K562 (cell line): ENCODE measurements at regions not wholly inside any gene's neighbourhood (a gene's known extent, or its start where the extent isn't known, plus 50 kb on each side); places are given as distances from the start of the nearest gene placed in this dataset.

ENCODE experiments used
- ATAC-seq: fragments of 200-7000 bp; cut with Tn5 transposase; 3 replicates; pipeline ENCODE4 v1.9.1; 2020; ENCODE audit warnings: moderate library complexity
- BruUV-seq: library from RNA; stranded (reverse); fragments of 400-500 nt; replicated peaks from 2 replicates; lab custom pipeline; 2021; lab: Mats Ljungman, UMichigan
- CTCF ChIA-PET: fragments of 300-600 bp; formaldehyde crosslinking; extraction: SDS; loops from one replicate; lab custom pipeline; 2021; ENCODE audit warnings: low intra/inter-chr PET ratio; lab: Yijun Ruan, JAX
- POLR2A ChIA-PET: fragments of 300-600, 350-650 bp; sonication (Branson Sonifier 250); formaldehyde crosslinking; extraction: SDS; loops from one replicate; lab custom pipeline; 2021; ENCODE audit warnings: antibody characterized with exemption, inconsistent platforms; lab: Yijun Ruan, JAX
- DNase-seq, 4 experiments: peaks; one replicate each; pipeline versions ENCODE4 v3.0.0 to v3.0.0-alpha.2; 2011 to 2018; ENCODE audit warnings: low spot score in 3 of 4, mixed read lengths in 3 of 4; ENCODE audit errors: extremely low read depth in 1 of 4
- FAIRE-seq: peaks from 2 replicates; lab custom pipeline; 2011; peaks lifted over from hg19 to GRCh38; lab: Jason Lieb, UNC
- H2AFZ ChIP-seq: 2 replicates; pipeline ENCODE4 v1.6.0; 2011; ENCODE audit warnings: low read depth, low read length, control low read depth, inconsistent platforms
- H3K27ac ChIP-seq: fragments of 200-600 bp; 3 replicates; pipeline ENCODE4 v1.8.0; 2011; ENCODE audit warnings: low read depth, mild to moderate bottlenecking, control low read depth, inconsistent platforms, low read length, moderate library complexity, mixed read lengths; ENCODE audit errors: extremely low read depth
- H3K27me3 ChIP-seq, 2 experiments: fragments of 300-600 bp in 1 of 2; 2 replicates in 1 of 2; 3 replicates in 1 of 2; pipeline versions ENCODE4 v1.6.0 to v1.8.0; 2011; ENCODE audit warnings: inconsistent platforms in 2 of 2, low read length in 2 of 2, mild to moderate bottlenecking in 1 of 2, mixed read lengths in 1 of 2, moderate library complexity in 1 of 2; ENCODE audit not compliant: control insufficient read depth in 2 of 2, insufficient read depth in 2 of 2
- H3K36me3 ChIP-seq: fragments of 300-600 bp; 3 replicates; pipeline ENCODE4 v1.8.0; 2011; ENCODE audit warnings: mild to moderate bottlenecking, low read length, inconsistent platforms; ENCODE audit not compliant: control insufficient read depth, insufficient read depth
- H3K4me1 ChIP-seq, 2 experiments: fragments of 200-600 bp in 1 of 2; replicated peaks in 1 of 2; 2 replicates in 1 of 2; 3 replicates in 1 of 2; pipeline versions ENCODE4 v1.5.1 to v1.8.0; 2011; ENCODE audit warnings: inconsistent platforms in 2 of 2, low read length in 2 of 2, mild to moderate bottlenecking in 1 of 2, mixed read lengths in 1 of 2, moderate library complexity in 1 of 2; ENCODE audit not compliant: control insufficient read depth in 2 of 2, insufficient read depth in 2 of 2
- H3K4me2 ChIP-seq: 2 replicates; pipeline ENCODE4 v1.6.1; 2011; ENCODE audit warnings: low read length, control low read depth, inconsistent platforms, mixed read lengths; ENCODE audit not compliant: insufficient read depth
- H3K4me3 ChIP-seq: fragments of 200-600 bp; sonication (generic), shearing (Covaris generic); 2 replicates; pipeline ENCODE4 v1.5.1; 2016; ENCODE audit warnings: control low read depth, inconsistent platforms
- H3K79me2 ChIP-seq: fragments of 200-600 bp; 3 replicates; pipeline ENCODE4 v1.8.0; 2011; ENCODE audit warnings: low read length, inconsistent platforms; ENCODE audit not compliant: control insufficient read depth, insufficient read depth
- H3K9ac ChIP-seq, 2 experiments: 2 replicates each; pipeline versions ENCODE4 v1.6.0 to v1.6.1; 2011; ENCODE audit warnings: low read depth in 2 of 2, low read length in 2 of 2, control low read depth in 1 of 2, inconsistent platforms in 1 of 2, mild to moderate bottlenecking in 1 of 2, mixed read lengths in 1 of 2; ENCODE audit not compliant: insufficient read depth in 1 of 2
- H3K9me1 ChIP-seq: one replicate; pipeline ENCODE4 v1.6.0; 2011; ENCODE audit warnings: inconsistent platforms, mild to moderate bottlenecking, low read length, moderate library complexity; ENCODE audit not compliant: control insufficient read depth, insufficient read depth
- H3K9me3 ChIP-seq: replicated peaks from 2 replicates; pipeline ENCODE4 v1.5.1; 2011; ENCODE audit warnings: low read depth, low read length, inconsistent platforms; ENCODE audit not compliant: control insufficient read depth, insufficient read depth
- H4K20me1 ChIP-seq: replicated peaks from 2 replicates; pipeline ENCODE4 v1.6.1; 2011; ENCODE audit warnings: low read length, inconsistent platforms, mixed read lengths; ENCODE audit not compliant: control insufficient read depth, insufficient read depth
- ARID2 ChIP-seq: fragments of 450-650 bp; IDR thresholded peaks from 2 replicates; pipeline ENCODE4 v1.6.1; 2017; ENCODE audit warnings: antibody characterized with exemption, mild to moderate bottlenecking
- KDM5B ChIP-seq: fragments of 200-600 bp; sonication (generic); IDR thresholded peaks from 2 replicates; pipeline ENCODE4 v1.6.1; 2012; ENCODE audit warnings: low read depth, mild to moderate bottlenecking, moderate library complexity, low read length, control low read depth, inconsistent platforms; ENCODE audit not compliant: insufficient replicate concordance
- NR2C1 ChIP-seq, 2 experiments: fragments of 450-650 bp; IDR thresholded peaks; 2 replicates each; pipeline ENCODE4 v1.6.1; 2017; ENCODE audit warnings: mild to moderate bottlenecking in 2 of 2, antibody characterized with exemption in 1 of 2, inconsistent platforms in 1 of 2, missing compliant biosample characterization in 1 of 2, missing genetic modification characterization in 1 of 2
- NRF1 ChIP-seq, 2 experiments: fragments of 450-650 bp; IDR thresholded peaks in 1 of 2; conservative IDR thresholded peaks in 1 of 2; 2 replicates each; pipeline ENCODE4 v1.6.1; 2014; ENCODE audit warnings: mild to moderate bottlenecking in 2 of 2
- SIN3B ChIP-seq: fragments of 450-650 bp; IDR thresholded peaks from 2 replicates; pipeline ENCODE4 v1.6.1; 2017; ENCODE audit warnings: low read depth, mild to moderate bottlenecking, moderate library complexity
- U2AF2 ChIP-seq: fragments of 200-400 bp; formaldehyde crosslinking; optimal IDR thresholded peaks from 2 replicates; pipeline ENCODE3; 2017; ENCODE audit warnings: low read depth, mild to moderate bottlenecking, low read length
- WGBS: fragments of 100-300 bp; shearing (Covaris generic); methylation state at CpG from one replicate; pipeline ENCODE4 v1.1.6; 2016; ENCODE audit warnings: low coverage, mixed read lengths; ENCODE audit not compliant: insufficient coverage; ENCODE audit errors: missing lambda C conversion rate; 5-methylcytosine and 5-hydroxymethylcytosine counted together
- in situ Hi-C: fragments of 300-500 bp; cut with MboI; formaldehyde crosslinking; loops from 4 replicates; pipeline ENCODE4 v1.15.0; 2018; ENCODE audit warnings: inconsistent platforms, mixed read lengths
- intact Hi-C: fragments of 100-400 bp; cut with micrococcal nuclease; formaldehyde crosslinking; loops from 2 replicates; pipeline ENCODE4 v1.14.2; 2022
- TF ChIP-seq, protein P1 (sequence below): fragments of 450-650 bp; IDR thresholded peaks from 2 replicates; pipeline ENCODE4 v1.6.1; 2017; ENCODE audit warnings: mild to moderate bottlenecking, moderate library complexity
- TF ChIP-seq, protein P2 (sequence below), 3 experiments: IDR thresholded peaks in 2 of 3; conservative IDR thresholded peaks in 1 of 3; 2 replicates each; pipeline ENCODE4 v1.5.1; 2011 to 2012; ENCODE audit warnings: low read length in 3 of 3, mild to moderate bottlenecking in 3 of 3, control low read depth in 2 of 3, improper control_type of control experiment in 1 of 3, inconsistent platforms in 1 of 3, low read depth in 1 of 3, mixed read lengths in 1 of 3, moderate library complexity in 1 of 3; ENCODE audit not compliant: insufficient read depth in 2 of 3
- TF ChIP-seq, protein P3 (sequence below): fragments of 250-450 bp; sonication (Bioruptor Pico); IDR thresholded peaks from 2 replicates; pipeline ENCODE4 v1.8.0; 2022; ENCODE audit warnings: moderate library complexity, mild to moderate bottlenecking, inconsistent platforms

DNA sequence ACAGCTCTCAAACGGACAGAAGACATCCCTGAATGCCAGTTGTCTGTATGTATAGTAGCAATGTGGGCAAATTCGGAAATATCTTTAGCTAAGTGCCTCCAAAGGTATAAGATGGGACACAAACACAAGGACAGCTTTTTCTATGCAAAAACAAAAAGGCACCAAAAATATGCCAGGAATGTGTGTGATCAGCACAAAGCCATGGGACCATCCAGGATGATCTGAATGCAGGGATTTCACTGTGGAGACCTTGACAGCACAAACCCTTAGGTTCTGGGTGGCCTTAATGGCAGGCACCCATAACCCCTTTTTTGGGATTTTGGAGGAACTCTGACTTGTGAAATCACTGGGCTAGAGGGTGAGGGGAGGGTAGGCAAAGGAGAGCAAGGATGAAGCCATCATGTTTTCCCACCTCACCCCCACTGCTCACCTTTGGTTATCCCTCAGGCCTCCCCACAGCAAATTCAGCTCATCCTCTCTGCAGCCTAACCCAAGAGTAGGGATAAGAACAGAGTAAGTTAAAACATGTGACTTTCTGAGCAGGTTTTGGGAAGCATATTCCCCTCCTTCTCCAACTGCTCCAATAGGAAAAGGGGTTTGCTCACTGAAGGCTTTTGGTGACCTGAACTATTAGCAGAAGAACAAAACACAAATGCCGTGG is 154.6 kb downstream of the SNX19 start:
- H3K9ac ChIP-seq, result no peak overlapping the region
- no peak overlapping the region for H2AFZ ChIP-seq
- POLR2A ChIA-PET, result no interaction called here

More for the DNA sequence above, 154.6 kb downstream of the SNX19 start:
- Histone ChIP-seq H4K20me1 (no peaks in the 10 kb centered on the region), H3K4me3 (no peak overlapping the region), H3K27ac (no peak overlapping the region), H3K4me2 (no peak overlapping the region), H3K4me1 (no peaks in the 10 kb centered on the region), H3K27me3 (peaks cover 0 to 16% of the 10 kb centered on the region in 2 experiments; a peak in 2 of 5 replicates), H3K9me3 (no peaks in the 10 kb centered on the region), H3K79me2 (no peaks in the 10 kb centered on the region), H3K36me3 (no peaks in the 10 kb centered on the region), H3K9me1 (no peaks in the 10 kb centered on the region)
- BruUV-seq, result no TSS peak
- intact Hi-C loops (no loop called here), in situ Hi-C loops (no loop called here)
- CTCF ChIA-PET, result no interaction called here
- TF ChIP-seq, protein P1, sequence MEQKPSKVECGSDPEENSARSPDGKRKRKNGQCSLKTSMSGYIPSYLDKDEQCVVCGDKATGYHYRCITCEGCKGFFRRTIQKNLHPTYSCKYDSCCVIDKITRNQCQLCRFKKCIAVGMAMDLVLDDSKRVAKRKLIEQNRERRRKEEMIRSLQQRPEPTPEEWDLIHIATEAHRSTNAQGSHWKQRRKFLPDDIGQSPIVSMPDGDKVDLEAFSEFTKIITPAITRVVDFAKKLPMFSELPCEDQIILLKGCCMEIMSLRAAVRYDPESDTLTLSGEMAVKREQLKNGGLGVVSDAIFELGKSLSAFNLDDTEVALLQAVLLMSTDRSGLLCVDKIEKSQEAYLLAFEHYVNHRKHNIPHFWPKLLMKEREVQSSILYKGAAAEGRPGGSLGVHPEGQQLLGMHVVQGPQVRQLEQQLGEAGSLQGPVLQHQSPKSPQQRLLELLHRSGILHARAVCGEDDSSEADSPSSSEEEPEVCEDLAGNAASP, result no peak
- TF ChIP-seq NRF1 (conservative IDR thresholded peaks at IDR 0.05 in 1 of 2, IDR thresholded peaks at IDR 0.05 in 1 of 2) (no peak), KDM5B (no peak), ARID2 (no peak), U2AF2 (no peak), SIN3B (no peak), NR2C1 (IDR thresholded peaks at IDR 0.05) (no peak), NR2C1 (tag; IDR thresholded peaks at IDR 0.05) (no peak)
- TF ChIP-seq, protein P2, sequence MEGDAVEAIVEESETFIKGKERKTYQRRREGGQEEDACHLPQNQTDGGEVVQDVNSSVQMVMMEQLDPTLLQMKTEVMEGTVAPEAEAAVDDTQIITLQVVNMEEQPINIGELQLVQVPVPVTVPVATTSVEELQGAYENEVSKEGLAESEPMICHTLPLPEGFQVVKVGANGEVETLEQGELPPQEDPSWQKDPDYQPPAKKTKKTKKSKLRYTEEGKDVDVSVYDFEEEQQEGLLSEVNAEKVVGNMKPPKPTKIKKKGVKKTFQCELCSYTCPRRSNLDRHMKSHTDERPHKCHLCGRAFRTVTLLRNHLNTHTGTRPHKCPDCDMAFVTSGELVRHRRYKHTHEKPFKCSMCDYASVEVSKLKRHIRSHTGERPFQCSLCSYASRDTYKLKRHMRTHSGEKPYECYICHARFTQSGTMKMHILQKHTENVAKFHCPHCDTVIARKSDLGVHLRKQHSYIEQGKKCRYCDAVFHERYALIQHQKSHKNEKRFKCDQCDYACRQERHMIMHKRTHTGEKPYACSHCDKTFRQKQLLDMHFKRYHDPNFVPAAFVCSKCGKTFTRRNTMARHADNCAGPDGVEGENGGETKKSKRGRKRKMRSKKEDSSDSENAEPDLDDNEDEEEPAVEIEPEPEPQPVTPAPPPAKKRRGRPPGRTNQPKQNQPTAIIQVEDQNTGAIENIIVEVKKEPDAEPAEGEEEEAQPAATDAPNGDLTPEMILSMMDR (IDR thresholded peaks at IDR 0.05 in 2 of 3, conservative IDR thresholded peaks at IDR 0.05 in 1 of 3; ENCODE audit: insufficient read depth in 2 of 3, low read depth in 1 of 3, low read length in 3 of 3), result no peak
- TF ChIP-seq, protein P3, sequence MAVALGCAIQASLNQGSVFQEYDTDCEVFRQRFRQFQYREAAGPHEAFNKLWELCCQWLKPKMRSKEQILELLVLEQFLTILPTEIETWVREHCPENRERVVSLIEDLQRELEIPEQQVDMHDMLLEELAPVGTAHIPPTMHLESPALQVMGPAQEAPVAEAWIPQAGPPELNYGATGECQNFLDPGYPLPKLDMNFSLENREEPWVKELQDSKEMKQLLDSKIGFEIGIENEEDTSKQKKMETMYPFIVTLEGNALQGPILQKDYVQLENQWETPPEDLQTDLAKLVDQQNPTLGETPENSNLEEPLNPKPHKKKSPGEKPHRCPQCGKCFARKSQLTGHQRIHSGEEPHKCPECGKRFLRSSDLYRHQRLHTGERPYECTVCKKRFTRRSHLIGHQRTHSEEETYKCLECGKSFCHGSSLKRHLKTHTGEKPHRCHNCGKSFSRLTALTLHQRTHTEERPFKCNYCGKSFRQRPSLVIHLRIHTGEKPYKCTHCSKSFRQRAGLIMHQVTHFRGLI (CRISPR knock-in tag), result no peak
- no peak for DNase-seq
- ATAC-seq, result no peak
- FAIRE-seq, result no peak
- WGBS, result 0% methylated on average over 3 of the region's 3 CpGs
